ENCODE measurements at regions not wholly inside any gene's neighbourhood (a gene's known extent, or its start where the extent isn't known, plus 50 kb on each side); places are given as distances from the start of the nearest gene placed in this dataset.
"Not testable (repeated sequence)": the region's sequence is repeated elsewhere in the genome, so short reads cannot be mapped to it uniquely, and the experiment has no call there.

GRCh38 chr6:82744286-82745015 is 321.2 kb downstream of the UBE3D start:
- no peak for DNase-seq

GRCh38 chr6:82750556-82750955 is 315.1 kb downstream of the UBE3D start:
- no peak for DNase-seq

- DNase-seq, result no peak
Observed at GRCh38 chr6:82751718-82752117, 313.9 kb downstream of the UBE3D start.

GRCh38 chr6:82761674-82762345 is 303.8 kb downstream of the UBE3D start:
- no peak for DNase-seq

GRCh38 chr6:82766476-82766875 is 299.2 kb downstream of the UBE3D start:
- DNase-seq, result no peak

- DNase-seq, result no peak
Observed at GRCh38 chr6:82767037-82767436, 298.6 kb downstream of the UBE3D start.

GRCh38 chr6:82767447-82767846 is 298.2 kb downstream of the UBE3D start:
- DNase-seq, result no peak

GRCh38 chr6:82772851-82773717 is 292.6 kb downstream of the UBE3D start:
- no peak for DNase-seq

- no peak for DNase-seq
Observed at GRCh38 chr6:82775361-82775760, 290.3 kb downstream of the UBE3D start.

GRCh38 chr6:82775981-82776380 is 289.7 kb downstream of the UBE3D start:
- DNase-seq, result no peak

GRCh38 chr6:82779041-82779440 is 286.6 kb downstream of the UBE3D start:
- DNase-seq, result no peak

GRCh38 chr6:82780334-82780733 is 285.3 kb downstream of the UBE3D start:
- DNase-seq, result no peak

- DNase-seq, result no peak
Observed at GRCh38 chr6:82781620-82782204, 283.9 kb downstream of the UBE3D start.

GRCh38 chr6:82783587-82784236 is 281.9 kb downstream of the UBE3D start:
- no peak for DNase-seq

GRCh38 chr6:82785206-82785605 is 280.4 kb downstream of the UBE3D start:
- DNase-seq, result no peak

- no peak for DNase-seq
Observed at GRCh38 chr6:82786248-82786647, 279.4 kb downstream of the UBE3D start.

- no peak for DNase-seq
Observed at GRCh38 chr6:82795940-82796339, 269.7 kb downstream of the UBE3D start.

- no peak for DNase-seq
Observed at GRCh38 chr6:82801083-82801482, 264.6 kb downstream of the UBE3D start.

GRCh38 chr6:82816243-82816642 is 249.4 kb downstream of the UBE3D start:
- DNase-seq, result not testable (repeated sequence)

- no peak for DNase-seq
Observed at GRCh38 chr6:82818727-82819126, 246.9 kb downstream of the UBE3D start.

- DNase-seq, result no peak
Observed at GRCh38 chr6:82823361-82823760, 242.3 kb downstream of the UBE3D start.

- DNase-seq, result no peak
Observed at GRCh38 chr6:82832811-82833210, 232.8 kb downstream of the UBE3D start.

- DNase-seq, result no peak
Observed at GRCh38 chr6:82833481-82833880, 232.2 kb downstream of the UBE3D start.
